Lower leg skin (tissue), 4 donors: ENCODE measurements at regions not wholly inside any gene's neighbourhood (a gene's known extent, or its start where the extent isn't known, plus 50 kb on each side); places are given as distances from the start of the nearest gene placed in this dataset.

Experiments
- DNase-seq, 2 donors: peaks; one replicate each; pipeline ENCODE4 v3.0.0-alpha.2; 2019; ENCODE audit warnings: low spot score in 2 of 2
- H3K4me3 ChIP-seq: fragments of 200-600 bp; sonication (generic); 2 replicates; pipeline ENCODE4 v1.5.1; 2017; ENCODE audit warnings: mild to moderate bottlenecking, low read depth; ENCODE audit not compliant: poor library complexity, severe bottlenecking
- CTCF ChIP-seq, 3 donors: fragments of 450-650 bp; IDR thresholded peaks; one replicate each; pipeline ENCODE4 v1.5.1; 2016; ENCODE audit warnings: antibody characterized with exemption in 3 of 3, mild to moderate bottlenecking in 3 of 3, moderate library complexity in 2 of 3
- POLR2A ChIP-seq, 2 donors: fragments of 450-650 bp; IDR thresholded peaks; one replicate each; pipeline ENCODE4 v1.6.1; 2016 to 2017; ENCODE audit warnings: antibody characterized with exemption in 2 of 2, mild to moderate bottlenecking in 1 of 2, moderate library complexity in 1 of 2
- WGBS, 2 donors: methylation state at CpG; one replicate each; pipeline ENCODE4 v1.1.5; 2018; 5-methylcytosine and 5-hydroxymethylcytosine counted together
- intact Hi-C: fragments of 100-400 bp; cut with DNase I; formaldehyde crosslinking; loops from one replicate; pipeline ENCODE4 v1.15.0; 2023; ENCODE audit warnings: low total_unique reads

GRCh38 chr2:225113371-225114015 lies 71.2 kb upstream of the DOCK10 start:
- no peak for TF ChIP-seq CTCF (IDR thresholded peaks at IDR 0.05)
- TF ChIP-seq POLR2A (IDR thresholded peaks at IDR 0.05), result no peak
- intact Hi-C loops, result no loop called here
- no peak for DNase-seq
- H3K4me3 ChIP-seq, result no peak overlapping the region
- 67 to 72% methylated on average over 3 of the region's 3 CpGs for WGBS, 2 donors

- H3K4me3 ChIP-seq, result no peak overlapping the region
- intact Hi-C loops, result no loop called here
- TF ChIP-seq POLR2A (IDR thresholded peaks at IDR 0.05) (no peak), CTCF (IDR thresholded peaks at IDR 0.05) (no peak)
- no peak for DNase-seq
- WGBS, 2 donors, result 78 to 83% methylated on average over 10 of the region's 10 CpGs
Measured at GRCh38 chr2:225112362-225113126, 70.3 kb upstream of the DOCK10 start.

- TF ChIP-seq POLR2A (IDR thresholded peaks at IDR 0.05) (no peak), CTCF (IDR thresholded peaks at IDR 0.05) (no peak)
- no peak for DNase-seq
- no peak overlapping the region for H3K4me3 ChIP-seq
- intact Hi-C loops, result no loop called here
Measured at GRCh38 chr2:225108805-225109204, 66.5 kb upstream of the DOCK10 start.

GRCh38 chr2:225104971-225105370 lies 62.7 kb upstream of the DOCK10 start:
- H3K4me3 ChIP-seq, result no peak overlapping the region
- DNase-seq, result no peak
- TF ChIP-seq POLR2A (IDR thresholded peaks at IDR 0.05), result no peak
- TF ChIP-seq CTCF (IDR thresholded peaks at IDR 0.05), result no peak
- intact Hi-C loops, result no loop called here
- WGBS, 2 donors, result 88 to 89% methylated on average over 3 of the region's 3 CpGs

- 38 to 55% methylated on average over 1 of the region's 1 CpG for WGBS, 2 donors
- H3K4me3 ChIP-seq, result no peak overlapping the region
- no peak for DNase-seq
- intact Hi-C loops, result no loop called here
- TF ChIP-seq POLR2A (IDR thresholded peaks at IDR 0.05) (no peak), CTCF (IDR thresholded peaks at IDR 0.05) (no peak)
Measured at GRCh38 chr2:225104321-225104720, 62.1 kb upstream of the DOCK10 start.
